Endothelial cell (in vitro differentiated cells): ENCODE measurements at regions not wholly inside any gene's neighbourhood (a gene's known extent, or its start where the extent isn't known, plus 50 kb on each side); places are given as distances from the start of the nearest gene placed in this dataset.
"Not testable (repeated sequence)": the region's sequence is repeated elsewhere in the genome, so short reads cannot be mapped to it uniquely, and the experiment has no call there.

Experiments used
- DNase-seq: peaks from one replicate; pipeline ENCODE4 v3.0.0; 2021; ENCODE audit warnings: low spot score
- H3K27ac Mint-ChIP-seq: one replicate; pipeline ENCODE4 v1.8.0; 2021; ENCODE audit warnings: mixed read lengths, inconsistent platforms; ENCODE audit not compliant: unreplicated experiment
- H3K27me3 Mint-ChIP-seq: one replicate; pipeline ENCODE4 v1.8.0; 2021; ENCODE audit warnings: mild to moderate bottlenecking, moderate library complexity, mixed read lengths, inconsistent platforms; ENCODE audit not compliant: unreplicated experiment
- H3K36me3 Mint-ChIP-seq: one replicate; pipeline ENCODE4 v1.8.0; 2021; ENCODE audit warnings: mild to moderate bottlenecking, low read depth, mixed read lengths, inconsistent platforms; ENCODE audit not compliant: unreplicated experiment
- H3K4me1 Mint-ChIP-seq: one replicate; pipeline ENCODE4 v1.8.0; 2021; ENCODE audit warnings: mild to moderate bottlenecking, mixed read lengths, inconsistent platforms; ENCODE audit not compliant: unreplicated experiment
- H3K4me3 Mint-ChIP-seq: one replicate; pipeline ENCODE4 v1.8.0; 2021; ENCODE audit warnings: mild to moderate bottlenecking, mixed read lengths, inconsistent platforms; ENCODE audit not compliant: unreplicated experiment
- H3K9me3 Mint-ChIP-seq: one replicate; pipeline ENCODE4 v1.8.0; 2021; ENCODE audit warnings: mixed read lengths, inconsistent platforms; ENCODE audit not compliant: unreplicated experiment
- CTCF ChIP-seq: fragments of 200-600 bp; sonication (generic); IDR thresholded peaks from one replicate; pipeline ENCODE4 v1.5.0; 2021; ENCODE audit warnings: antibody characterized with exemption; ENCODE audit not compliant: unreplicated experiment

- Mint-ChIP-seq H3K9me3 (peaks cover 34% of the 10 kb centered on the region), H3K27me3 (peaks cover 3% of the 10 kb centered on the region), H3K4me1 (no peaks in the 10 kb centered on the region), H3K4me3 (no peak overlapping the region), H3K36me3 (peaks cover 12% of the 10 kb centered on the region), H3K27ac (no peak overlapping the region)
- DNase-seq, result no peak
- TF ChIP-seq CTCF, result no peak
These were observed 1105.5 kb downstream of the TMEM121 start for GRCh38 chr14:106631879-106632278.

- H3K4me3 Mint-ChIP-seq, result no peak overlapping the region
- peaks cover 10% of the 10 kb centered on the region for H3K36me3 Mint-ChIP-seq
- peaks cover 40% of the 10 kb centered on the region for H3K9me3 Mint-ChIP-seq
- H3K27ac Mint-ChIP-seq, result no peak overlapping the region
- no peaks in the 10 kb centered on the region for H3K4me1 Mint-ChIP-seq
- TF ChIP-seq CTCF, result no peak
- peaks cover 5% of the 10 kb centered on the region for H3K27me3 Mint-ChIP-seq
- DNase-seq, result no peak
These were observed 1107.3 kb downstream of the TMEM121 start for GRCh38 chr14:106633721-106634120.

- no peak overlapping the region for H3K27ac Mint-ChIP-seq
- H3K27me3 Mint-ChIP-seq, result peaks cover 5% of the 10 kb centered on the region
- DNase-seq, result no peak
- no peak overlapping the region for H3K4me3 Mint-ChIP-seq
- H3K9me3 Mint-ChIP-seq, result peaks cover 27% of the 10 kb centered on the region
- peaks cover 5% of the 10 kb centered on the region for H3K36me3 Mint-ChIP-seq
- TF ChIP-seq CTCF, result no peak
- H3K4me1 Mint-ChIP-seq, result no peaks in the 10 kb centered on the region
These were observed 1109.2 kb downstream of the TMEM121 start for GRCh38 chr14:106635569-106635968.

- not testable (repeated sequence) for H3K4me3 Mint-ChIP-seq, H3K4me1 Mint-ChIP-seq, DNase-seq, H3K27me3 Mint-ChIP-seq, H3K27ac Mint-ChIP-seq, H3K36me3 Mint-ChIP-seq
- peaks cover 47% of the 10 kb centered on the region for H3K9me3 Mint-ChIP-seq
These were observed 1112.5 kb downstream of the TMEM121 start for GRCh38 chr14:106638786-106639452.

- no peaks in the 10 kb centered on the region for H3K4me1 Mint-ChIP-seq
- H3K27me3 Mint-ChIP-seq, result no peaks in the 10 kb centered on the region
- H3K9me3 Mint-ChIP-seq, result peaks cover 39% of the 10 kb centered on the region
- H3K27ac Mint-ChIP-seq, result no peak overlapping the region
- no peak overlapping the region for H3K4me3 Mint-ChIP-seq
- DNase-seq, result no peak
- no peak for TF ChIP-seq CTCF
- no peaks in the 10 kb centered on the region for H3K36me3 Mint-ChIP-seq
These were observed 1115.7 kb downstream of the TMEM121 start for GRCh38 chr14:106642090-106642489.

- H3K4me1 Mint-ChIP-seq, DNase-seq, H3K27ac Mint-ChIP-seq, H3K36me3 Mint-ChIP-seq, H3K4me3 Mint-ChIP-seq, H3K27me3 Mint-ChIP-seq: not testable (repeated sequence)
- H3K9me3 Mint-ChIP-seq, result peaks cover 42% of the 10 kb centered on the region
These were observed 1116.6 kb downstream of the TMEM121 start for GRCh38 chr14:106642971-106643370.

- not testable (repeated sequence) for H3K27ac Mint-ChIP-seq, H3K36me3 Mint-ChIP-seq, DNase-seq, H3K27me3 Mint-ChIP-seq, H3K4me1 Mint-ChIP-seq, H3K4me3 Mint-ChIP-seq
- peaks cover 52% of the 10 kb centered on the region for H3K9me3 Mint-ChIP-seq
These were observed 1122.5 kb downstream of the TMEM121 start for GRCh38 chr14:106648874-106649273.
